Mucosa of gallbladder (tissue), 1 donor: ENCODE measurements at regions not wholly inside any gene's neighbourhood (a gene's known extent, or its start where the extent isn't known, plus 50 kb on each side); places are given as distances from the start of the nearest gene placed in this dataset.

Experiments used
- DNase-seq: peaks from one replicate; pipeline ENCODE4 v3.0.0-alpha.2; 2020; ENCODE audit warnings: low spot score
- donor health status: DM: no; HTN: no; CAD: no.

- DNase-seq, result no peak
Measured at GRCh38 chr2:128690869-128691268, 372.2 kb upstream of the HS6ST1 start.

- no peak for DNase-seq
Measured at GRCh38 chr2:128691526-128691925, 372.9 kb upstream of the HS6ST1 start.

- no peak for DNase-seq
Measured at GRCh38 chr2:128692895-128693742, 374.5 kb upstream of the HS6ST1 start.

- DNase-seq, result no peak
Measured at GRCh38 chr2:128693743-128694029, 375.0 kb upstream of the HS6ST1 start.

GRCh38 chr2:128695646-128696220 lies 377.1 kb upstream of the HS6ST1 start:
- no peak for DNase-seq

- no peak for DNase-seq
Measured at GRCh38 chr2:128696421-128696820, 377.8 kb upstream of the HS6ST1 start.

- no peak for DNase-seq
Measured at GRCh38 chr2:128701418-128701817, 382.8 kb upstream of the HS6ST1 start.

- DNase-seq, result no peak
Measured at GRCh38 chr2:128702616-128703015, 383.9 kb upstream of the HS6ST1 start.

GRCh38 chr2:128708106-128708816 lies 389.6 kb upstream of the HS6ST1 start:
- no peak for DNase-seq

- DNase-seq, result no peak
Measured at GRCh38 chr2:128710242-128710641, 391.6 kb upstream of the HS6ST1 start.

- DNase-seq, result no peak
Measured at GRCh38 chr2:128710729-128711128, 392.1 kb upstream of the HS6ST1 start.

- DNase-seq, result no peak
Measured at GRCh38 chr2:128714285-128714684, 395.6 kb upstream of the HS6ST1 start.

GRCh38 chr2:128714851-128715312 lies 396.2 kb upstream of the HS6ST1 start:
- no peak for DNase-seq

GRCh38 chr2:128715360-128715759 lies 396.7 kb upstream of the HS6ST1 start:
- no peak for DNase-seq

- DNase-seq, result no peak
Measured at GRCh38 chr2:128716299-128716721, 397.6 kb upstream of the HS6ST1 start.

- DNase-seq, result no peak
Measured at GRCh38 chr2:128717758-128718710, 399.4 kb upstream of the HS6ST1 start.

- DNase-seq, result no peak
Measured at GRCh38 chr2:128720080-128721022, 401.7 kb upstream of the HS6ST1 start.

- no peak for DNase-seq
Measured at GRCh38 chr2:128721096-128721495, 402.4 kb upstream of the HS6ST1 start.

- no peak for DNase-seq
Measured at GRCh38 chr2:128722489-128722888, 403.8 kb upstream of the HS6ST1 start.

GRCh38 chr2:128724547-128724946 lies 405.9 kb upstream of the HS6ST1 start:
- DNase-seq, result no peak

GRCh38 chr2:128724972-128725371 lies 406.3 kb upstream of the HS6ST1 start:
- DNase-seq, result no peak
